NB4 (cell line): ENCODE measurements at regions not wholly inside any gene's neighbourhood (a gene's known extent, or its start where the extent isn't known, plus 50 kb on each side); places are given as distances from the start of the nearest gene placed in this dataset.

Experiments used
- MAX ChIP-seq: IDR thresholded peaks from 2 replicates; pipeline ENCODE4 v1.6.1; 2011; ENCODE audit warnings: low read depth, low read length
- MYC ChIP-seq: IDR thresholded peaks from 2 replicates; pipeline ENCODE4 v1.6.1; 2011; ENCODE audit warnings: low read depth, low read length
- POLR2A ChIP-seq: IDR thresholded peaks from 2 replicates; pipeline ENCODE4 v1.6.1; 2011; ENCODE audit warnings: mild to moderate bottlenecking; ENCODE audit not compliant: insufficient read length; ENCODE audit errors: extremely low read depth
- TF ChIP-seq, protein P1 (sequence below): IDR thresholded peaks from one replicate; pipeline ENCODE4 v1.5.1; 2012; ENCODE audit warnings: low read depth, low read length

DNA sequence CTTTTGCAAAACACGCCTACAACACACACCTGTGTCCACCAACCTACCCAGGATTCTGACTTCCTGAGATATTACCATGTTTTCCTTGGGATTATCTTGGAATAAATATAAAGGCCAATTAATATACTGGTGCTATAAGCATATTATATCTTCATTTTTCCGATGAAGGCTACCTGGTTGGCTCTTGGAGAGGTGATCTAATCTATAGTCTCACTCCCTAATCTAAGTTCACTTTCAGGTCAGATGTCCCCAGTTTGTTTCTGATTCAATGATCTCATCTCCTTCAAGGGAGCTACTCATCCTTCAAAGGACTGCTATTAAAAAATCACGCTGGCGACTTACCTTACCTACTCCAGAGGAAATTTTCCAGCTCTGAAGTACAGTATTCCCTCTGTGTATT lies 517.5 kb downstream of the KLF5 start:
- TF ChIP-seq, protein P1, sequence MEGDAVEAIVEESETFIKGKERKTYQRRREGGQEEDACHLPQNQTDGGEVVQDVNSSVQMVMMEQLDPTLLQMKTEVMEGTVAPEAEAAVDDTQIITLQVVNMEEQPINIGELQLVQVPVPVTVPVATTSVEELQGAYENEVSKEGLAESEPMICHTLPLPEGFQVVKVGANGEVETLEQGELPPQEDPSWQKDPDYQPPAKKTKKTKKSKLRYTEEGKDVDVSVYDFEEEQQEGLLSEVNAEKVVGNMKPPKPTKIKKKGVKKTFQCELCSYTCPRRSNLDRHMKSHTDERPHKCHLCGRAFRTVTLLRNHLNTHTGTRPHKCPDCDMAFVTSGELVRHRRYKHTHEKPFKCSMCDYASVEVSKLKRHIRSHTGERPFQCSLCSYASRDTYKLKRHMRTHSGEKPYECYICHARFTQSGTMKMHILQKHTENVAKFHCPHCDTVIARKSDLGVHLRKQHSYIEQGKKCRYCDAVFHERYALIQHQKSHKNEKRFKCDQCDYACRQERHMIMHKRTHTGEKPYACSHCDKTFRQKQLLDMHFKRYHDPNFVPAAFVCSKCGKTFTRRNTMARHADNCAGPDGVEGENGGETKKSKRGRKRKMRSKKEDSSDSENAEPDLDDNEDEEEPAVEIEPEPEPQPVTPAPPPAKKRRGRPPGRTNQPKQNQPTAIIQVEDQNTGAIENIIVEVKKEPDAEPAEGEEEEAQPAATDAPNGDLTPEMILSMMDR, result no peak
- TF ChIP-seq POLR2A (no peak), MAX (no peak), MYC (no peak)
